SJSA1 (cell line): ENCODE measurements at regions not wholly inside any gene's neighbourhood (a gene's known extent, or its start where the extent isn't known, plus 50 kb on each side); places are given as distances from the start of the nearest gene placed in this dataset.

ENCODE experiments used
- DNase-seq, 2 experiments: peaks; one replicate each; pipeline ENCODE4 v3.0.0-alpha.2; 2015 to 2020; ENCODE audit warnings: low spot score in 2 of 2, low read depth in 1 of 2
- H3K27ac ChIP-seq: fragments of 250-450 bp; sonication (Bioruptor Pico); 2 replicates; pipeline ENCODE4 v1.5.1; 2020; ENCODE audit warnings: mild to moderate bottlenecking, moderate library complexity
- H3K27me3 ChIP-seq: fragments of 250-450 bp; sonication (Bioruptor Pico); replicated peaks from 2 replicates; pipeline ENCODE4 v1.5.1; 2020; ENCODE audit warnings: mild to moderate bottlenecking, moderate library complexity
- H3K36me3 ChIP-seq: fragments of 250-450 bp; sonication (Bioruptor Pico); 2 replicates; pipeline ENCODE4 v1.5.1; 2020; ENCODE audit warnings: mild to moderate bottlenecking
- H3K4me1 ChIP-seq: fragments of 250-450 bp; sonication (Bioruptor Pico); replicated peaks from 2 replicates; pipeline ENCODE4 v1.6.1; 2021; ENCODE audit warnings: mild to moderate bottlenecking
- H3K4me3 ChIP-seq: fragments of 250-450 bp; sonication (Bioruptor Pico); 2 replicates; pipeline ENCODE4 v1.5.1; 2020; ENCODE audit warnings: mild to moderate bottlenecking
- H3K9me3 ChIP-seq: fragments of 250-450 bp; sonication (Bioruptor Pico); replicated peaks from 2 replicates; pipeline ENCODE4 v1.5.1; 2020; ENCODE audit warnings: mild to moderate bottlenecking

DNA sequence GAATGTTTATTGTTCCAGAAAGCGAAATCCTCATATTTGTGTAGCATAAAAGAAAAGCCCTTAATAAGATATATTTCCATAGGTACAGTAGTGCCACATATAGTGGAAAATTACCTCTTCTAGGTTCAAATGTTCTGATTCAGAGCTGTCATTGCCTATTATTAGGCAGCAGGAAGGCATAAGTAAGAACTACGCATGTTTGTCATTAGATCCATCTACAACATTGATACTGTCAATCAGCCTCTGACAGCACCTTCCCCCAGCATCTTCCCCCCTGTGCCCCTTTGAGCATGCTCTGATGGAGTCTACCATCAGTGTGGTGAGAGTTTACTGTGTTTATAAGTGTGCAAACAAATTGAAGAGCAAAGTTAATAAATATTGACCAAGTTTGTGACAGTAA lies 816.1 kb downstream of the TLE4 start:
- Histone ChIP-seq H3K36me3 (no peaks in the 10 kb centered on the region), H3K27ac (no peak overlapping the region), H3K4me1 (no peaks in the 10 kb centered on the region), H3K27me3 (no peaks in the 10 kb centered on the region), H3K4me3 (no peak overlapping the region), H3K9me3 (no peaks in the 10 kb centered on the region)
- no peak for DNase-seq

GRCh38 chr9:80385246-80385645 lies 813.5 kb downstream of the TLE4 start:
- Histone ChIP-seq H3K27me3 (no peaks in the 10 kb centered on the region), H3K4me1 (no peaks in the 10 kb centered on the region), H3K36me3 (no peaks in the 10 kb centered on the region), H3K9me3 (no peaks in the 10 kb centered on the region), H3K4me3 (no peak overlapping the region), H3K27ac (no peak overlapping the region)
- DNase-seq: no peak

- no peaks in the 10 kb centered on the region for H3K36me3 ChIP-seq
- no peak overlapping the region for H3K27ac ChIP-seq
- H3K4me3 ChIP-seq: no peak overlapping the region
- no peaks in the 10 kb centered on the region for H3K27me3 ChIP-seq
- no peaks in the 10 kb centered on the region for H3K4me1 ChIP-seq
- DNase-seq: no peak
- H3K9me3 ChIP-seq: no peaks in the 10 kb centered on the region
These were observed 811.6 kb downstream of the TLE4 start for GRCh38 chr9:80383331-80383730.

- no peaks in the 10 kb centered on the region for H3K9me3 ChIP-seq
- H3K4me3 ChIP-seq: no peak overlapping the region
- no peaks in the 10 kb centered on the region for H3K4me1 ChIP-seq
- no peaks in the 10 kb centered on the region for H3K27me3 ChIP-seq
- no peak for DNase-seq
- no peak overlapping the region for H3K27ac ChIP-seq
- H3K36me3 ChIP-seq: no peaks in the 10 kb centered on the region
These were observed 810.6 kb downstream of the TLE4 start for GRCh38 chr9:80382211-80382891.

GRCh38 chr9:80380301-80380700 lies 808.5 kb downstream of the TLE4 start:
- no peaks in the 10 kb centered on the region for H3K9me3 ChIP-seq
- H3K4me3 ChIP-seq: no peak overlapping the region
- no peaks in the 10 kb centered on the region for H3K4me1 ChIP-seq
- H3K27ac ChIP-seq: no peak overlapping the region
- no peaks in the 10 kb centered on the region for H3K36me3 ChIP-seq
- H3K27me3 ChIP-seq: no peaks in the 10 kb centered on the region
- no peak for DNase-seq

DNA sequence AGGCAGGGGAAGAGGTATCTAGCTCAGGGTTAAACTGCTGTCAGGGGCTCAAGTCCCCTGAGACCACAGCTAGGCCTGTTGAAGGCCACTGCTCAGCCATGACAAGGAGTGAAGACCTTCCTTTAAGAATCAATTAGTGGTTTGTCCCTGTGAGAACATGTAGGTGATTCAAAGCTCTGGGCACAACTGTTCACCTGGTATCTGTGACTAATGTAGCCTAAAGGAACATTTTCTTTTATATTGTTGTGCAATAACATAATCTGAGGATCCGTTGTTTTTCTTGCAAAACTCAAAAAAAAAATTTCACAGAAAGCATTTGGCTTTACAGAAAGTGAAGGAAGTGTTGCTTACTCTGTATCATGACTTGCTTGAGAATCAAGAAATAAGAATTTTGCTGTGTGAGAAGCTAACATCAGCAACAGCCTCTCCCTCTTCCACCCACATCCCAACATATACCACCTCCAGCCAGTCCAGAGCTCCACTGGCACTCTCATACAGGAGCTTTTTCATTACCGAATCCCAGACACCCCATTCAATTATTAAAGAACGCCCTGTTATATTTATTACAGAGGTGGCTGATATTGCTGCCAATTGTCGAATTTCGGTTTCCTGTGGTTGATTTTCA lies 807.0 kb downstream of the TLE4 start:
- Histone ChIP-seq H3K4me3 (no peak overlapping the region), H3K4me1 (no peaks in the 10 kb centered on the region), H3K27ac (no peak overlapping the region), H3K36me3 (no peaks in the 10 kb centered on the region), H3K9me3 (no peaks in the 10 kb centered on the region), H3K27me3 (no peaks in the 10 kb centered on the region)
- no peak for DNase-seq

GRCh38 chr9:80376180-80376579 lies 804.4 kb downstream of the TLE4 start:
- Histone ChIP-seq H3K27me3 (no peaks in the 10 kb centered on the region), H3K9me3 (no peaks in the 10 kb centered on the region), H3K27ac (no peak overlapping the region), H3K4me3 (no peak overlapping the region), H3K36me3 (no peaks in the 10 kb centered on the region), H3K4me1 (no peaks in the 10 kb centered on the region)
- DNase-seq: no peak

DNA sequence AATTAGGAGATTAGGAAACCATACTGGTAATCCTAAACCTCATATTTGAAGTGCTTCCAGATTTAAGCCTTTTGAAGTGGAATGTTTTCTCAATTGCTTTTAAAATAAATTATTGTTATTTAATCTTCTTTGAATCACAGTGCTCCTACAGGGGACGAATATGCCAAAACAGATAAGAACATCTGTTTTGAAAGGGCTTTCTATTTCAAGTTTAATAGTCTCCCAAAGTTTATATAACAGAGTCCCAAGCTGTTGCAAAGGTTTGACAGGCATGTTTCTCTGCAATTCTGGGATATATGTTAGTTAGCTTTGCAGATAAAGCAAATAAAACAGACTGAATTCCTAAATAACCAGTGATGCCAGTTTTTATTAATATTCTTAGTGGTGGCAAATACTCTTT lies 803.7 kb downstream of the TLE4 start:
- H3K9me3 ChIP-seq: no peaks in the 10 kb centered on the region
- H3K27me3 ChIP-seq: no peaks in the 10 kb centered on the region
- no peak overlapping the region for H3K4me3 ChIP-seq
- no peak for DNase-seq
- no peak overlapping the region for H3K27ac ChIP-seq
- no peaks in the 10 kb centered on the region for H3K36me3 ChIP-seq
- no peaks in the 10 kb centered on the region for H3K4me1 ChIP-seq

GRCh38 chr9:80369641-80370040 lies 797.9 kb downstream of the TLE4 start:
- no peak overlapping the region for H3K4me3 ChIP-seq
- no peaks in the 10 kb centered on the region for H3K4me1 ChIP-seq
- DNase-seq: no peak
- no peaks in the 10 kb centered on the region for H3K27me3 ChIP-seq
- no peaks in the 10 kb centered on the region for H3K9me3 ChIP-seq
- no peaks in the 10 kb centered on the region for H3K36me3 ChIP-seq
- no peak overlapping the region for H3K27ac ChIP-seq

DNA sequence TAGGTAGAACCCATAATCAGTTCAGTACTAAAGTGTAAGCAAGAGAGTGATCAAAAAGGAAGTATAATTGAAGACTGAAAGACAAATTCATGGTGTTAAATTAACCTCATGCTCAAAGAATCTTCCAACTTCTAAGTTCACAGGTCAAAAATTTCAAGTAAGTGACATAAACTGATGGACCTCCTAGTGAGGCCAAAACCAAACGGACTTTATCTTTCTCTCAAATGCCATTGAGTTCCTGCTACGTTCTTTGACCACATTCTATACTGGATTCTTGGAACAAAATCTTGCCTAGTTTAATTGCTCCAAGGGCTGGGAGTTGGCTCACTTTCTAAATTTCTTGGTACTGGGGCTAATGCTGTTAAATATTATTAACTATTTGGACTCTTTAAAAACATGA lies 794.9 kb downstream of the TLE4 start:
- no peak for DNase-seq
- no peaks in the 10 kb centered on the region for H3K9me3 ChIP-seq

GRCh38 chr9:80359941-80360881 lies 788.4 kb downstream of the TLE4 start:
- Histone ChIP-seq H3K27me3 (no peaks in the 10 kb centered on the region), H3K9me3 (no peaks in the 10 kb centered on the region)

More for the DNA sequence above, 794.9 kb downstream of the TLE4 start:
- no peak overlapping the region for H3K4me3 ChIP-seq
- H3K4me1 ChIP-seq: no peaks in the 10 kb centered on the region
- no peaks in the 10 kb centered on the region for H3K27me3 ChIP-seq
- H3K36me3 ChIP-seq: no peaks in the 10 kb centered on the region
- H3K27ac ChIP-seq: no peak overlapping the region

DNA sequence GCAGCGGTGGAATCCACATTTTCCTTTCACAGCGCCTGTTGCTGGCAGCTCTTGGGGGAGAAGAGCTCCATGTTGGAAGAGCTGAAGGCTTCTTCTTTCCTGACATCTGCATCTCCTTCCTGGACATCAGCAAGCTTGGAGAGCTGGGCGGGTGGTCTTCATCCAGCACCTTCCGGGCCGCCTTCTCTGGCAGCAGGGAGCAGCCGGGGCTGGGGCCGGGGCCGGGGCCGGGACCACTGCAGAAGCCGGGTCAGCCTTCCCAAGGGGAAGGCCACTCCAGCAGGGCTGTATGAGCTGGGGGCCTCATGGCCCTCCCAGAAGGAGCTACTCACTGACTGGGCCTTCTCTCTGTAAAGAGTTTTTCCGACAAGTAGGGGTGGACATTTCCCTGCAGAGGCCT lies 787.5 kb downstream of the TLE4 start:
- DNase-seq: no peak
- Histone ChIP-seq H3K27me3 (no peaks in the 10 kb centered on the region), H3K36me3 (no peaks in the 10 kb centered on the region), H3K27ac (no peak overlapping the region), H3K4me3 (no peak overlapping the region), H3K9me3 (no peaks in the 10 kb centered on the region), H3K4me1 (no peaks in the 10 kb centered on the region)

More at GRCh38 chr9:80359941-80360881, 788.4 kb downstream of the TLE4 start:
- no peaks in the 10 kb centered on the region for H3K36me3 ChIP-seq
- no peak for DNase-seq
- no peaks in the 10 kb centered on the region for H3K4me1 ChIP-seq
- no peak overlapping the region for H3K4me3 ChIP-seq
- no peak overlapping the region for H3K27ac ChIP-seq

GRCh38 chr9:80352967-80353366 lies 781.2 kb downstream of the TLE4 start:
- H3K27me3 ChIP-seq: no peaks in the 10 kb centered on the region
- no peak overlapping the region for H3K4me3 ChIP-seq
- DNase-seq: no peak
- no peaks in the 10 kb centered on the region for H3K4me1 ChIP-seq
- H3K9me3 ChIP-seq: no peaks in the 10 kb centered on the region
- no peaks in the 10 kb centered on the region for H3K36me3 ChIP-seq
- H3K27ac ChIP-seq: no peak overlapping the region

- Histone ChIP-seq H3K4me1 (no peaks in the 10 kb centered on the region), H3K36me3 (no peaks in the 10 kb centered on the region), H3K9me3 (no peaks in the 10 kb centered on the region), H3K27ac (no peak overlapping the region), H3K27me3 (no peaks in the 10 kb centered on the region), H3K4me3 (no peak overlapping the region)
- DNase-seq: no peak
These were observed 779.8 kb downstream of the TLE4 start for GRCh38 chr9:80351612-80352011.
